ENCODE measurements at regions not wholly inside any gene's neighbourhood (a gene's known extent, or its start where the extent isn't known, plus 50 kb on each side); places are given as distances from the start of the nearest gene placed in this dataset.

- TF ChIP-seq CTCF (conservative IDR thresholded peaks at IDR 0.05), result no peak
- H3K27ac ChIP-seq (ENCODE audit: low read depth, low read length), result no peak overlapping the region
- Mint-ChIP-seq H3K4me1 (no peaks in the 10 kb centered on the region), H3K4me3 (no peak overlapping the region), H3K36me3 (ENCODE audit: low read depth) (no peaks in the 10 kb centered on the region), H3K9me3 (no peaks in the 10 kb centered on the region), H3K27me3 (ENCODE audit: insufficient read depth) (no peaks in the 10 kb centered on the region), H3K27ac (no peak overlapping the region)
- no peaks in the 10 kb centered on the region for H3K9me3 ChIP-seq (ENCODE audit: control insufficient read depth, low read length)
- H3K4me1 ChIP-seq (ENCODE audit: control insufficient read depth, insufficient read depth, low read length), result no peaks in the 10 kb centered on the region
- WGBS, 2 experiments (ENCODE audit: insufficient coverage in 1 of 2, insufficient read length in 1 of 2), result 88 to 93% methylated on average over 3 to 4 of the region's 4 CpGs
- no peak overlapping the region for H3K4me3 ChIP-seq (ENCODE audit: low read length)
- no peaks in the 10 kb centered on the region for H3K27me3 ChIP-seq (ENCODE audit: control insufficient read depth, insufficient read depth, low read length, poor library complexity, severe bottlenecking)
- H3K9ac ChIP-seq (ENCODE audit: extremely low read depth, low read length, poor library complexity, severe bottlenecking), result no peak overlapping the region
- DNase-seq, result no peak
- no peaks in the 10 kb centered on the region for H3K36me3 ChIP-seq (ENCODE audit: control insufficient read depth, insufficient read depth, low read length)
Measured at GRCh38 chr3:181764544-181764943, 52.8 kb downstream of the SOX2 start.

GRCh38 chr3:181770296-181770695 is 58.6 kb downstream of the SOX2 start:
- no peaks in the 10 kb centered on the region for H3K4me1 Mint-ChIP-seq

GRCh38 chr3:181771120-181771519 is 59.4 kb downstream of the SOX2 start:
- Mint-ChIP-seq H3K4me3 (no peak overlapping the region), H3K27ac (no peak overlapping the region), H3K4me1 (no peaks in the 10 kb centered on the region), H3K9me3 (no peaks in the 10 kb centered on the region), H3K36me3 (ENCODE audit: low read depth) (no peaks in the 10 kb centered on the region), H3K27me3 (ENCODE audit: insufficient read depth) (peaks cover 3% of the 10 kb centered on the region)
- Histone ChIP-seq H3K4me1 (ENCODE audit: control insufficient read depth, insufficient read depth, low read length) (no peaks in the 10 kb centered on the region), H3K27ac (ENCODE audit: low read depth, low read length) (no peak overlapping the region), H3K9me3 (ENCODE audit: control insufficient read depth, low read length) (no peaks in the 10 kb centered on the region), H3K36me3 (ENCODE audit: control insufficient read depth, insufficient read depth, low read length) (no peaks in the 10 kb centered on the region), H3K9ac (ENCODE audit: extremely low read depth, low read length, poor library complexity, severe bottlenecking) (no peak overlapping the region), H3K4me3 (ENCODE audit: low read length) (no peak overlapping the region), H3K27me3 (ENCODE audit: control insufficient read depth, insufficient read depth, low read length, poor library complexity, severe bottlenecking) (no peaks in the 10 kb centered on the region)
- 87 to 90% methylated on average over 2 to 3 of the region's 3 CpGs for WGBS, 2 experiments (ENCODE audit: insufficient coverage in 1 of 2, insufficient read length in 1 of 2)
- no peak for DNase-seq
- no peak for TF ChIP-seq CTCF (conservative IDR thresholded peaks at IDR 0.05)

More at GRCh38 chr3:181770296-181770695, 58.6 kb downstream of the SOX2 start:
- H3K9me3 Mint-ChIP-seq, result no peaks in the 10 kb centered on the region
- no peak overlapping the region for H3K4me3 Mint-ChIP-seq
- no peaks in the 10 kb centered on the region for H3K36me3 ChIP-seq (ENCODE audit: control insufficient read depth, insufficient read depth, low read length)
- no peaks in the 10 kb centered on the region for H3K27me3 ChIP-seq (ENCODE audit: control insufficient read depth, insufficient read depth, low read length, poor library complexity, severe bottlenecking)
- H3K4me1 ChIP-seq (ENCODE audit: control insufficient read depth, insufficient read depth, low read length), result no peaks in the 10 kb centered on the region
- 93 to 100% methylated on average over 1 to 5 of the region's 5 CpGs for WGBS, 2 experiments (ENCODE audit: insufficient coverage in 1 of 2, insufficient read length in 1 of 2)
- H3K36me3 Mint-ChIP-seq (ENCODE audit: low read depth), result no peaks in the 10 kb centered on the region
- no peak overlapping the region for H3K27ac Mint-ChIP-seq
- H3K27me3 Mint-ChIP-seq (ENCODE audit: insufficient read depth), result peaks cover 3% of the 10 kb centered on the region
- no peak for TF ChIP-seq CTCF (conservative IDR thresholded peaks at IDR 0.05)
- no peak for DNase-seq
- no peak overlapping the region for H3K9ac ChIP-seq (ENCODE audit: extremely low read depth, low read length, poor library complexity, severe bottlenecking)
- H3K27ac ChIP-seq (ENCODE audit: low read depth, low read length), result no peak overlapping the region
- no peaks in the 10 kb centered on the region for H3K9me3 ChIP-seq (ENCODE audit: control insufficient read depth, low read length)
- H3K4me3 ChIP-seq (ENCODE audit: low read length), result no peak overlapping the region
